ENCODE measurements at regions not wholly inside any gene's neighbourhood (a gene's known extent, or its start where the extent isn't known, plus 50 kb on each side); places are given as distances from the start of the nearest gene placed in this dataset.
A peak's percentile ranks its signal among the peaks of the same experiment; 100 is the strongest.

GRCh38 chr12:111033281-111034082, 113.1 kb upstream of the MYL2 start:
- no peaks in the 10 kb centered on the region for H3K36me3 ChIP-seq (ENCODE audit: insufficient read depth, low read length)
- H3K9me3 ChIP-seq (ENCODE audit: control insufficient read depth, insufficient read depth, low read length): no peaks in the 10 kb centered on the region
- H3K9ac ChIP-seq (ENCODE audit: low read depth, low read length): peak overlapping the region; percentile 67
- peaks cover 28% of the 10 kb centered on the region for H3K4me1 ChIP-seq (ENCODE audit: insufficient read depth, low read length)

GRCh38 chr12:111032591-111032919, 112.2 kb upstream of the MYL2 start:
- Histone ChIP-seq H3K4me1 (ENCODE audit: insufficient read depth, low read length) (peaks cover 26% of the 10 kb centered on the region), H3K9me3 (ENCODE audit: control insufficient read depth, insufficient read depth, low read length) (no peaks in the 10 kb centered on the region), H3K9ac (ENCODE audit: low read depth, low read length) (peak overlapping the region; percentile 67; the same call in 1 of the 2 replicates), H3K36me3 (ENCODE audit: insufficient read depth, low read length) (no peaks in the 10 kb centered on the region)

GRCh38 chr12:111031916-111032590, 111.7 kb upstream of the MYL2 start:
- H3K4me1 ChIP-seq (ENCODE audit: insufficient read depth, low read length): peaks cover 21% of the 10 kb centered on the region
- H3K9me3 ChIP-seq (ENCODE audit: control insufficient read depth, insufficient read depth, low read length): no peaks in the 10 kb centered on the region
- no peaks in the 10 kb centered on the region for H3K36me3 ChIP-seq (ENCODE audit: insufficient read depth, low read length)
- H3K9ac ChIP-seq (ENCODE audit: low read depth, low read length): no peak overlapping the region

- Histone ChIP-seq H3K4me1 (ENCODE audit: insufficient read depth, low read length) (peaks cover 18% of the 10 kb centered on the region), H3K9ac (ENCODE audit: low read depth, low read length) (no peak overlapping the region), H3K36me3 (ENCODE audit: insufficient read depth, low read length) (no peaks in the 10 kb centered on the region), H3K9me3 (ENCODE audit: control insufficient read depth, insufficient read depth, low read length) (no peaks in the 10 kb centered on the region)
Measured at GRCh38 chr12:111030800-111031199, 110.4 kb upstream of the MYL2 start.

- Histone ChIP-seq H3K9ac (ENCODE audit: low read depth, low read length) (no peak overlapping the region), H3K36me3 (ENCODE audit: insufficient read depth, low read length) (no peaks in the 10 kb centered on the region), H3K4me1 (ENCODE audit: insufficient read depth, low read length) (peaks cover 18% of the 10 kb centered on the region)
Measured at GRCh38 chr12:111029732-111030131, 109.4 kb upstream of the MYL2 start.

GRCh38 chr12:111029305-111029704, 108.9 kb upstream of the MYL2 start:
- peaks cover 18% of the 10 kb centered on the region for H3K4me1 ChIP-seq (ENCODE audit: insufficient read depth, low read length)
- H3K9me3 ChIP-seq (ENCODE audit: control insufficient read depth, insufficient read depth, low read length): no peaks in the 10 kb centered on the region
- no peak overlapping the region for H3K9ac ChIP-seq (ENCODE audit: low read depth, low read length)
- no peaks in the 10 kb centered on the region for H3K36me3 ChIP-seq (ENCODE audit: insufficient read depth, low read length)

More at GRCh38 chr12:111029732-111030131, 109.4 kb upstream of the MYL2 start:
- H3K9me3 ChIP-seq (ENCODE audit: control insufficient read depth, insufficient read depth, low read length): no peaks in the 10 kb centered on the region

- Histone ChIP-seq H3K36me3 (ENCODE audit: insufficient read depth, low read length) (no peaks in the 10 kb centered on the region), H3K9me3 (ENCODE audit: control insufficient read depth, insufficient read depth, low read length) (no peaks in the 10 kb centered on the region), H3K9ac (ENCODE audit: low read depth, low read length) (no peak overlapping the region), H3K4me1 (ENCODE audit: insufficient read depth, low read length) (peaks cover 18% of the 10 kb centered on the region)
Measured at GRCh38 chr12:111028830-111029229, 108.5 kb upstream of the MYL2 start.

GRCh38 chr12:111027431-111027830, 107.1 kb upstream of the MYL2 start:
- no peak overlapping the region for H3K9ac ChIP-seq (ENCODE audit: low read depth, low read length)
- no peaks in the 10 kb centered on the region for H3K36me3 ChIP-seq (ENCODE audit: insufficient read depth, low read length)
- H3K4me1 ChIP-seq (ENCODE audit: insufficient read depth, low read length): peaks cover 13% of the 10 kb centered on the region
- no peaks in the 10 kb centered on the region for H3K9me3 ChIP-seq (ENCODE audit: control insufficient read depth, insufficient read depth, low read length)

GRCh38 chr12:111025792-111026430, 105.5 kb upstream of the MYL2 start:
- peaks cover 11% of the 10 kb centered on the region; the same call in 1 of the 2 replicates for H3K4me1 ChIP-seq (ENCODE audit: insufficient read depth, low read length)
- no peaks in the 10 kb centered on the region for H3K9me3 ChIP-seq (ENCODE audit: control insufficient read depth, insufficient read depth, low read length)
- H3K9ac ChIP-seq (ENCODE audit: low read depth, low read length): no peak overlapping the region

GRCh38 chr12:111025301-111025700, 104.9 kb upstream of the MYL2 start:
- H3K9ac ChIP-seq (ENCODE audit: low read depth, low read length): no peak overlapping the region
- peaks cover 5% of the 10 kb centered on the region; the same call in 1 of the 2 replicates for H3K4me1 ChIP-seq (ENCODE audit: insufficient read depth, low read length)
- H3K36me3 ChIP-seq (ENCODE audit: insufficient read depth, low read length): no peaks in the 10 kb centered on the region
- no peaks in the 10 kb centered on the region for H3K9me3 ChIP-seq (ENCODE audit: control insufficient read depth, insufficient read depth, low read length)

More at GRCh38 chr12:111025792-111026430, 105.5 kb upstream of the MYL2 start:
- no peaks in the 10 kb centered on the region for H3K36me3 ChIP-seq (ENCODE audit: insufficient read depth, low read length)

GRCh38 chr12:111024205-111024801, 103.9 kb upstream of the MYL2 start:
- H3K4me1 ChIP-seq (ENCODE audit: insufficient read depth, low read length): no peaks in the 10 kb centered on the region
- no peaks in the 10 kb centered on the region for H3K36me3 ChIP-seq (ENCODE audit: insufficient read depth, low read length)
- no peaks in the 10 kb centered on the region for H3K9me3 ChIP-seq (ENCODE audit: control insufficient read depth, insufficient read depth, low read length)
- H3K9ac ChIP-seq (ENCODE audit: low read depth, low read length): no peak overlapping the region

GRCh38 chr12:111022386-111022785, 102.0 kb upstream of the MYL2 start:
- H3K9ac ChIP-seq (ENCODE audit: low read depth, low read length): no peak overlapping the region
- H3K9me3 ChIP-seq (ENCODE audit: control insufficient read depth, insufficient read depth, low read length): no peaks in the 10 kb centered on the region
- H3K4me1 ChIP-seq (ENCODE audit: insufficient read depth, low read length): no peaks in the 10 kb centered on the region
- no peaks in the 10 kb centered on the region for H3K36me3 ChIP-seq (ENCODE audit: insufficient read depth, low read length)

- H3K4me1 ChIP-seq (ENCODE audit: insufficient read depth, low read length): no peaks in the 10 kb centered on the region
- no peak overlapping the region for H3K9ac ChIP-seq (ENCODE audit: low read depth, low read length)
- peaks cover 5% of the 10 kb centered on the region for H3K9me3 ChIP-seq (ENCODE audit: control insufficient read depth, insufficient read depth, low read length)
- H3K36me3 ChIP-seq (ENCODE audit: insufficient read depth, low read length): no peaks in the 10 kb centered on the region
Measured at GRCh38 chr12:111014547-111014946, 94.2 kb upstream of the MYL2 start.

- H3K36me3 ChIP-seq (ENCODE audit: insufficient read depth, low read length): no peaks in the 10 kb centered on the region
- H3K9ac ChIP-seq (ENCODE audit: low read depth, low read length): no peak overlapping the region
- peaks cover 5% of the 10 kb centered on the region for H3K9me3 ChIP-seq (ENCODE audit: control insufficient read depth, insufficient read depth, low read length)
- no peaks in the 10 kb centered on the region for H3K4me1 ChIP-seq (ENCODE audit: insufficient read depth, low read length)
Measured at GRCh38 chr12:111012918-111013317, 92.5 kb upstream of the MYL2 start.

Data from ES-I3 (cell line).